HEK293T (cell line): ENCODE measurements at regions not wholly inside any gene's neighbourhood (a gene's known extent, or its start where the extent isn't known, plus 50 kb on each side); places are given as distances from the start of the nearest gene placed in this dataset.

Experiments used
- FOXK2 ChIP-seq: fragments of 450-650 bp; IDR thresholded peaks from 2 replicates; pipeline ENCODE4 v1.6.1; 2016; ENCODE audit warnings: mild to moderate bottlenecking
- SP1 ChIP-seq: fragments of 450-650 bp; IDR thresholded peaks from 2 replicates; pipeline ENCODE4 v1.6.1; 2017
- ZNF384 ChIP-seq: fragments of 450-650 bp; IDR thresholded peaks from 2 replicates; pipeline ENCODE4 v1.6.1; 2016

DNA sequence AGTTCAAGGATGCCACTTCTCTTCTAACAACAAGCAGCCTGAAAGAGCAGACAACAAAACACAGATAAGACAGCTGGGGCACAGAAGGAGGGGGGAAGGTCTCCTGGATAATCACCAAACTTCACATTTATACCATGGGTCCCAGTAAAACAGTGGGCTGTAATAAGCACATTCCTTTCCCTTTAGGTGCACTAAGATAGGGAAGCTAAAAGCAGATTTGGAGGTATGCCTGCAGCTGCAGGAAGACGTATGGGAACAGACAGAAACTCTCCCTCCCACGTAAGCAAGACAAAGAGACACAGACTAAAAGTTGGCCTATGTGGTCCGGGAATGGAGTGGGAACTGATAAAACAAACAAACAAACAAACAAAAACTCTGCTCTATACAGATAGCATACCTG is 612.1 kb downstream of the MRPL39 start:
- TF ChIP-seq ZNF384 = no peak
- TF ChIP-seq SP1 = no peak
- no peak for TF ChIP-seq FOXK2
